Ureter (tissue), 1 donor: ENCODE measurements at regions not wholly inside any gene's neighbourhood (a gene's known extent, or its start where the extent isn't known, plus 50 kb on each side); places are given as distances from the start of the nearest gene placed in this dataset.
"Not testable (repeated sequence)": the region's sequence is repeated elsewhere in the genome, so short reads cannot be mapped to it uniquely, and the experiment has no call there.

Source experiments
- DNase-seq: peaks from one replicate; pipeline ENCODE4 v3.0.0-alpha.2; 2020; ENCODE audit warnings: low spot score
- donor health status: DM: yes; HTN: yes; CAD: no.

DNA sequence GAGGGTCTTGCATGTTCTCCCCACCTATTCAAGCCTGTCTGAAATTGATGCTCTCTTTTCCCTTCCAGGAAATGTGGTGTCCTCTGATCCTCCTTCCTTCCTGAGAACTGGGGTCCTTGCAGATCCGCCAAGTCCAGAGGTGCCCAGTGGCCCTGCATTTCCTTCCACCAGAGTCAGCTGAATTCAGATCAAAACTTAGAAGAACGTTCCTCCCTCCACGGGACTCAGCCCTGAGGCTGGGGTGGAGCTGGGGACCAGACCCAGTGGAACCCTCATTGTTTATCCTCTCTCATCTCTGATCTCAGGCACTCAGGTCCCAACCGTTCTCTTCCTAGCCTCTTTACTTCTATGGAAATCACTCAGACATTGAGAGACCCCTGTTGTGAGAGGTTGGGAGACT is 477.3 kb downstream of the TSHZ3 start:
- DNase-seq, result no peak

DNA sequence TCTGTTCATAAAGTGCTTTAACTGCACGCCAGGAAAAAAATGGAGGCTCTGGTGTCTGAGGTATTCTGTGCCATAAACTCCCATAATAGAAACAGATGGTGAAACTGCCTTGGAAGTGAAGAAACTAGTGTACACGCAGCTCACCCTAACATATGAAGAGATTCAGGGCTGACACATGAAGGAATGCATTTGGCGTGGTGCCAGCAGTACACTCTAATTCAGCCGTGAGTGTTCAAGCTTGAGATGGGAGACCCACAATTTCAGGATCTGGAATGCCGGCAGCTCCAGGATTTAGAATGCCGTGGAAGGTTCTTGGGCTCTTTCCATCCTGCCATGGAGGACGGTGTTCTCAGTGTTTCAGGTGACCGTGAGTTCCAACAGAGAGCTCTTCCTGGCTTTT is 478.4 kb downstream of the TSHZ3 start:
- DNase-seq, result no peak

DNA sequence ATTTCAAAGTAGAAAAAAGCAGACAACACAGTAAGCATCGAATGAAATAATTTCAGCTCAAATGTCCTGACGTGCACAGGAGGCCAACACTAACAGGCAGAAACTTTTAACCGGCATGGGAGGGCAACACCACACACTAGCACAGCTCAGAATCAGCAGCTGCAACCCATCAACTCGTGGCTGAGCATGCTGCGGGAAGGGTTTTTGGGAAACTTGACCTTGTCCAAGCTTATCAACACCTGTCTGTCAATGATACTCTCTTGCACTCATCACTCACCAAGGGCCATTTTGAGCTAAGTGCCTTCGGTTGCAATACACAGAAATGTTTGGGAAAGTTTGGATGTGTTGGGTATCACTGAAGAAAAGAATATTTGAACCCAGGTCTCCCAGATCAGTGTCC is 483.7 kb downstream of the TSHZ3 start:
- DNase-seq, result no peak

DNA sequence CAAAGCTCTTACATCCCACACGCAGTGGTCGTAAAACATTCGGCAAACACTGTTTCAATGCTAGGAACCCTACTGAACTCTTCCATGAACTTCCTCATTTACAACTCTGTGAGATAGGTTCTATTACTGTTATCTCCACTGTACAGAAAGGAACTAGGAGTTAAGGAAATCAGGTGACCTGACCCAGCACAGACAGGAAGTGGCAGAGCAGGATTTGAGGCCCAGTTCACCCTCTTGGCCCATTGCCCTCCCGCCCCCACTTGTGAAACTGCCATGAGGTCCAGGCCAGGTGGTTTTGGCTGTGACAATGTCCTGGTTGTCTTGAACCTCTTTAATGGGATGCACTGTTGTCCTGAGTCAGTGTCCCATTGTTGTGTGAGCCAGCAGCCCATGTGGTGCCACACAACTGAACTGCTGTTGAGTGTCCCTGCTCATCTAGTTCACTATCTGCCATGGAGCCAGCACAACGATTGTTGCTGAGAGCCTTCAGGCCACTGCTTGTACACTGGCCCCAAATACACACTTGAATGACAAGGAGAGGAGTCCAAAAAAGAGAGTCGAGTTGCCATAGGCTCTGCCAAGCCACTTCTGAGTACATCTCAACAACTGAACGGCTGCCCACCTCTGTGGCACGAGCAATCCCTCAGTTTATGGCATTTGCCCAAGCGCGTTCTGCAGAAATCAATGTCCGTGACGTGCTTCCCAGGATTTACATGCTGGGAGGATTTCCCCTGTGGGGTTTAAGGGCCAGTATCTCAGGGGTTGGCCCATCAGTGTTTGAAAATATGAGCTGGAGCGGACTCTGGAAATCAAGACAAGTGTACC is 484.6 kb downstream of the TSHZ3 start:
- no peak for DNase-seq

DNA sequence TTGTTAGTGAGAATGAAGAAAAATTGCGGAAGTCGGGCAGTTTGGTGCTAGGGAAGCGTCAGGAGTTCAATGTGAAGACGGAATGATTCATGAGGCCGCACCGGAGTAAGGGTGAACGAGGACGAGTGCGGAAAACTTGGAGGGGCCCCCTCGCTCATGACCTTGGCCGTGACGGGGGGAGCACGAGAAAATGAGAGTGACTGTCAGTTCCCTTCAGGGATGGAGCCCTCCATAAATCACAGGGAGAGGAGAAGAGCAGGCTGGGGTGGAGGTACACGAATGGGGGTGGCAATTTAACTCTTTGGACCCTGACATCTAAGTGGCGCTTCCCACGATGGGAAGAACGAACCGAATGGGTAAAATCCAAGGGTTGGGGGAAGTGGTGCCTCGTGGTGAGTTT is 486.4 kb downstream of the TSHZ3 start:
- no peak for DNase-seq

DNA sequence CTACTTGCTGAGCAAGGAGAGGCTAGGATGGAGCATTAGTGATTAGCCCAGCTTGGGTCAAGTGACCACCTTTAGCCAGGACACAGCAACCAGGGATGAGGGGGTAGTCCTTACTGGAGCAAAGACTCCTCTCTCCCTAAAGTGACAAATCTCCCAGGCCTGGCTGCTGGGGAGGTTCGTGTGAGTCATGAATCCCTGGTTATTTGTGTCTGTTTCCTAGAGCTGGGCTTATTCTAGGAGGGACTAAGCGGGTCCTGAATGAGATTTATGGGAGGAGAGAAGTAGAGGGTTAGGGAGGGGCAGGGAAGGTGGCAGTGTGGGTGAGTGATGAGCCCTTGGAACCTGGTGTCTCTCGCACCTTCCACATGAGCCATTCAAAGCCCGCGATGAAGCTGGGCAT is 487.3 kb downstream of the TSHZ3 start:
- DNase-seq, result no peak

DNA sequence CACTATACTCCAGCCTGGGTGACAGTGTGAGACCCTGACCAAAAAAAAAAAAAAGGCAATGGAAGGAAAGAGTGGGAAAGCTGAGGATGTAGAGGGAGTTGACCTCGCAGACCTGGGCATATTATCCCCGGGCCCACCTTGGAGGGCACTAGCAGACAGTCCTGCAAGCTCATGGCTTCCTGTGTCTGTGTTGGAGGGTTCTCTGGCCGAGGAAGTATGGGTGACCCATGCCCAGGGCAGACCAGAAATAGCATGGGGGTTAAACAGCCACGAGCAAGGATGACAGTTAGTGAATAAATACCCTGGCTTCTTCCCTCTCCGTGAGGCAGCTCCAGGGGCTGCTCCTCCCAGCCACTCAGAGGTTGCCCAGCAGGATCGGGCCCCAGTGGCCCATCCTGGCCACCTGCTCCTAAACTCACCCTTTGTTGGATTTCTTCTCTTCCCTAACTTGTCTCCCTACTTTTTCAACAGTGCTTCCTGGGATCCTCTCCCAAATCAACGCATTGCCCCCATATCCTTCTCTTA is 485.8 kb downstream of the ZNF536 start:
- no peak for DNase-seq

DNA sequence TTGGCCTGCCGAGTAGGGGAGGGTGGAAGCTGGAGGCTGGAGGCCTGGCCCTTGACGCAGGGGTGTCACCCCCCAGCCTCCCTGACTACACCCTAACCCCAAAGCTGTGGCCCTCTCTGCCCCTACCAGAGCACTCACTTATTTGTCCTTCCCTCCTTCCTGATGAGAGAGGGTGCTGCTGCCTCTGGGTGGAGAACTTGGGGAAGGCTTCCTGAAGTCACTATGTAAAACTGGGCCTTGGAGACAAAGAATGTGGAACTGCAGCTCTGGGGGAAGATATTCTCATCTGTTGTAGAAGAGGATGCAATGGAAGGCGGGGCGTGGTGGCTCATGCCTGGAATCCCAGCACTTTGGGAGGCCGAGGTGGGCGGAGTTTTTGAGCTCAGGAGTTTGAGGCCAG is 485.2 kb downstream of the ZNF536 start:
- DNase-seq, result no peak

DNA sequence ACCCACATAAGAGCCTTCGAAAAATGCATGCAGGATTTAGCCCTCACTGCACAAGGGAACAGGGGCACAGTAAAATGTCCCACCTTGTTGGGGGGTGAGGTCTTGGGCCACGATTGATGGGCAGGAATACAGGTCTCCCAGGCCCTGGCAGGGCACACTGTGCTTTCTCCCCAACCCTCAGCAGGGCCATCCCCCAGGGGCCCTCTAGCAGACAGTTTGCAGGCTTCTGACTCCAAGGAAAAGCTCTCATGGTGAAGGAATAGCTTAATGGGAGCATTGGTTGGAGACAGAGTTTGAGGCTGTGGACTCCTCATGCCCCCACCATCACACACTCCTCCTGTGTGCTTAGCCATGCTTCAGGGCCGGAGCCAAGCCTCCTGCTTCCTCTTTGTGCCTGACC is 484.6 kb downstream of the ZNF536 start:
- DNase-seq, result no peak

DNA sequence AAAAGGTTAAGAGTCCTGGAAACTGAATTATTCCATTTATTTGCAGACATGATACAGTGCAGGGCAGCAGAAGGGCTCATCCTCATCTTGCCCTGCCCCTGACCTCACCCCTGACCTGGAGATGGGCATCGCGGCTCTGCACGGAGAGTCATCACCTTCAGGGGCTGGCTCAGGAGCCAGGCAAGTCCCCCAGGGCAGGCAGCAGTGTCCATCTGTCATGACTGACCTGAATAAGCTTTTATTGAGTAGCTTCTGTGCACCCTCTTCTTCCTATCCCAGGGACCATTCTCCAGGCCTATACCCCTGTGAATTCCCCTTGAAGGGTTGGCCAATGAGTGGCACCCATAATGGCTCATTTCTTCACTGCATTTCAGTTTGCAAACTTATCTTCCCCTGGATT is 484.2 kb downstream of the ZNF536 start:
- DNase-seq, result no peak

DNA sequence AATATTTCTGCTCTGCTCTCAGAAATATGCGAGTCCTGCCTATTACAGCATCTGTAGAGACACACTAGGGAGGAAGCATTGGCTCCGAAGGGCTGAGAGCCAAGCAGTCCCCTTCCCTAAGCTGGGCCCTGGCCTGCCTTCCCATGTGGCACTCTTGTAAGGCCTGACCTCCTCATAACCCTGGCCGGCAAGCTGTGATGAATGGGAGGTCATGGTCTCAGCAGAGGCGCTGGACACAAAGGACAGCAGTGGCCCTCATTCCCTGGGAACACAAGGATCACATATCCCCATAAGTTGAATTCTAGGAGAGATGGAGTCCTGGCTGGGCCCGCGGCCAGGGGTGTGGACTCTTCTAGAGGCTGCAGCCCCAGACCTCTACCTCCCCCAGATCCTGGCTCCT is 483.3 kb downstream of the ZNF536 start:
- no peak for DNase-seq

DNA sequence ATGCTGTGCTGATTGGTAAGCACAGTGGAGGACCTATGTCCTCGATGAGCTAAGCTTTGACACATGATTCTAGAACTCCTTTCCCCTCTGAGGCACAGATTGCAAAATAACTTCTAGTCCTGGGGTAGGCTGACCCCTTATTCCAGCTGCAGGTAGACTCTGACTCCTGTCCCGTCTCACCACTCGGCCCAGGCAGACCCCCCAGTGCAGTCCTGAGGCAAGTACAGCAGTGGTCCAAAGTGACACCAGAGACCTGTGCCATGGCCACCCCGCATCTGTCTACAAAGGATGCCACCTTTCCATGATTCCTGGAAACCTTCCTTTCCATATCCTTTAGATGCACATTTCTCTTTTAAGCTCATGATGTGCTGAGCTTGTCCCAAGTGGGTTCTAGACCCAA is 482.5 kb downstream of the ZNF536 start:
- DNase-seq, result no peak

DNA sequence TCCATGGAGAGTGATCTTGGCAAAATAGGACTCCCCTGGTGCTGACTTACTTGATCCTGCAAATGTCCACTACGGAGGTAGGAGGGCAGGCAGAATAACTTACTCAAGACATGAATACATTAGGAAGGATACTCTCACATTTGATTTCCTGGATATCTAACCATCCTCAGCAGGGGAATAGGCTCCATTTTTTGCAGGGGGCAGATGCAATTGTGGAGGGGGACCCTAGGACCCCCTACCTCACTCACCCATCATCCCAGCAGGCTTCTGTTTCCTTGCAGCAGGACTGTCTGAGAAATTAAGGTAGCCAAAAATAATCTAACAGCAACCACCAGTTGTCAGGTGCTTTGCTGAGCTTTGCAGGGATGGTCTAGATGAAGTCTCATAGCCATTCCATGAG is 482.0 kb downstream of the ZNF536 start:
- no peak for DNase-seq

DNA sequence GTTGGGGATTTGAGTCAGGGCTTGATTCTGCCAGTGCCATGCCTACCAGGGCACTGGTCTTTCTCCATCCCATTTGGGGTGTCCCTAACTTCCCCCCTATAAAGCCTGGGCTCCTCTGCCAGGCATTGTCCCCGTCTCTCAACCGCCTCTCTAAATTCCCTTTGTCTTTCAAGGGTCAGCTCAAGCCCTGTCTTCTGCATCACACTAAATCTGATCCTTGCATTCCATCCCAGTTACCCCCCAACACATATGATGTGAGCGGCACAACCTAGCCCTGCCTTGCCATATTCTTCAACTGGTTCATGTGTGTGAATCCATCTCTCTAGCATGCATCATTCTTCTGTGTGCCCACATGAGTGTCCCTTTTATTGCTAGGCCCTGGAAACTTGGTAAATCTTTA is 480.9 kb downstream of the ZNF536 start:
- DNase-seq, result no peak

DNA sequence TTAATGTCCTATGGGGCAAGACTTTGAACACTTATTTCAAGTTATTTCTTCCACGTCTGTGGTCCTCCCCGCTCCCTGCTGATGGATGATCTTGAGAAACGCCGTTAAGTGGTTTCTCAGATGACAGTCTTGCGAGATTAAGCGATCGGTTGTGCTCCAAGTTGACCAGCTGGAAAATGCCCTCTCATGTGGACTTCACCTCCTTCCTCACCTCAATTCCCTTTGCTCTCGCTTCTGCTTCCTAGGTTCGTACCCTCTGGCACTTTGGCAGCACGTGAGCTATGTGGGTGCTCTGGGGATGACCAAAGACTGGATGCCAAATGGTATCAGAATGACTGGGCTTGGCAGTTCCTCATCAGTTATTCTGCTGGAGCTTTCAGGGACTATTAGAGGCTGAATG is 480.0 kb downstream of the ZNF536 start:
- no peak for DNase-seq

DNA sequence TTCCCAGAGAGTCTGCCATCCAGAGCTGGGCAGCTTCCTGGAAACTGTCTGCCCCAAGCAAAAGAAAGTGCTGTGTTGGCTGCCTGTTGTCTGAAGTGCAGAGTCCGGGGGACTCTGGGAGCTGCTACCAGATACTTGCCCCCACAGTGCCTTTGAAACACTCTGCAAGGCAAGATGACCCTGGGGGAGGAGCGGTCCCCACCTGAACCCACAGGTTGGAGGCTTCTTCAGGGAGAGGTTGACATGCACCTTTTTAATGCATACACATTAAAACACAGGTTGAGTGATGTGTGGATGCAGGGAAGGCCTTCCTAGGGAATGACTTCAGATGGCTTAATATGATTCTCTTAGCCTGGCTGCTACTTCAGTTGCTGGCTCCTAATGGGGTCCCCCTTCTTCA is 479.5 kb downstream of the ZNF536 start:
- no peak for DNase-seq

DNA sequence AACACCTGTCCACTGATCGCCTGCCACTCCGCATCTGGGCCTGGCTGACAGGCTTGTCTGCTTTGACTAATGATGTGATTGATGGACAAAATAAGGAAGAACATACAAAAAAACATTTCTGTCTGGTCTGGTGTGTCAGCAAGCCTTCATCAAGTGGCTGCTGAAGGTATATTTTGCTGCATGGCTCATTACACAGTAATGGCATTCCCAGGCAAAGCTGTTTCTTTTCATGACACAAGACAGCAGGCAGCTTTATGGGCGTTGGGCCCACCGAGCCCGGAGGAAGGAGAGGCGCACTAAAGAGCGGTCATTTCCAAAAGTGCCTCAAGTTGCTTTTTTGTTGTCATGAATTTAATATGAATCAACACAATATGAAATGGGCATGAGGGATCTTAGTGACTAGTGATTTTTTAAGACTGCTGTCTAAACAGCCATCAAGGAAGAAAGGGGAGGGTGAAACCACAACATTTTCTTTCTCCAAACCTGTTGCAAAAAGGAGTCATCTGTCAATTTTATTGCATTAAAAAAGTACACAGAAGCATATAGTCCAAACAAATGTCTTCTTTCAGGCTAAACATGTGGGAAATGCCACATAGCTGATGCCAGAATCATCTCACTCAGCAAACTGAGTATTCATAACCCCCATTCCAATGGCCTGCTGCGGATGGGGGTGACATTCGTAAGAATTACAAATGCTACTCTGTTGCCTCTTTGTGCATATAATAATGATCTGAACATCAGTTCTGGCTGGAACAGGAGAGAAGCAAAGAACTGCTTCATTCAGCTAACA is 476.6 kb downstream of the ZNF536 start:
- no peak for DNase-seq

DNA sequence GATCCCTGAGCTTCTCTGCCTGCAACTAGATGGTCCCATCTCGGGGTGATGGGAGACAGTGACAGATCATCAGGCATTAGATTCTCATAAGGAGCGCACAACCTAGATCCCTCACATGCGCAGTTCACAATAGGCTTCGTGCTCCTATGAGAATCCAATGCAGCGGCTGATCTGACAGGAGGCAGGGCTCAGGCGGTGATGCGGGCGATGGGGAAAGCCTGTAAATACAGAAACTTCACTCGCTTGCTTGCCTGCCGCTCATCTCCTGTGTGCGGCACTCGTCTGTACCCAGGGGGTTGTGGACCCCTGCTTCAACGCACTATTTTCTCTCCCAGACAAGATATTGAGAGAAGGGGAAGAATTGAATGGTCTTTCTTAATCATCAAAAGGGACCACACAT is 473.9 kb downstream of the ZNF536 start:
- no peak for DNase-seq

DNA sequence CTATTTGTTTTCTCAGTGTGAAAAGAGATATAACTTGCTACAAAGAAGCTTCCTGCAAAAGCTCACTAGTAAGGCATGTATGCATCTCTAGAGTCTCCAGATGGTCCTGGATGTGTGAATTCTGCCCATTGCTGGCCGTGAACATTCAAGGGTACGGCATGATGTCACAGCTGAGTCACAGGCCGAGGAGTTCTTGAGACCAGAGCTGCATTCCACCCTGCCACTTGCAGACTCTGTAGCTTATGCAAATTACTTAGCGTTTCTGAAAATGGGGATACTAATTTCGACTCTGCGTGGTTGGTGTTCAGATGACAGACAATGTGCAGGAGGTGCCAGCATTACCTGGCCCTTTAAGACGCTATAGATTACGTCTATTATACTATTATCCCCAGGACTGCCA is 470.7 kb downstream of the ZNF536 start:
- DNase-seq, result no peak

DNA sequence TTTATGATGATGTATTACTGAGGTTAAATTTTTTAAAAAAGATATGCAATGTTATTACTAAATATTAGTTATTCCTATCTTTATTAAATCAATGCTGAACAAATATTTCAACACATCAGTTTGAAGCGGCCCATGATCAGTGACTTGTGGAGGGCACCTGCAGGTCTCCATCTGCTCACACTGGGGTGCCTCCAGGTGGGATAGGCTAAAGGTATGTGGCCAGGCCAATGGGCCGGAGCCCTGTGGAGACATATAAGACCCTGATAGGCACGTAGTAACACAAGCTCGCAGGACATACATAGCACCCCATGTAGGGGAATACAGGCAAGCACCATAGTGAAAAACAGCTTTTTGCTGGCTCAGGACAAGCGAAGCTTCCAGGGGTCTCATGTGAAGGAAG is 469.8 kb downstream of the ZNF536 start:
- no peak for DNase-seq

DNA sequence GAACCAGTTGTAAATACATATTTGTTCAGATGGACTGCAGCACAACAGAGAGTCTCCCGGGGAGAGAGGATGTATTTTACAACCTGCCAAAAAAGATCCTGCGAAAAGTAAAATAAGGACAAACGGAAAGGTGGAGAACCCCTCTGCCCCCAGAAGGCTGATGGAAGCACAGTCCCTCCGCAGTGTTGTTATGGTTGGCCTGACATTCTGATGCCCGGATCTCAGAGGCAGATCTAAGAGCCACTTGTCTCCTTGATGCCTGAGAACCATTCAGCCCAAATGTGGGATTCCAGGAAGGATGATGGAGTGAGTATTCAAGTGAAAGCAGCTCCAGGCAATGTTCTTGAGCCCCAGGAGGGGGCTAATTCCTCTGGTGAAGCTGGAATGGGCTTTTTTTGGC is 458.7 kb downstream of the ZNF536 start:
- no peak for DNase-seq

DNA sequence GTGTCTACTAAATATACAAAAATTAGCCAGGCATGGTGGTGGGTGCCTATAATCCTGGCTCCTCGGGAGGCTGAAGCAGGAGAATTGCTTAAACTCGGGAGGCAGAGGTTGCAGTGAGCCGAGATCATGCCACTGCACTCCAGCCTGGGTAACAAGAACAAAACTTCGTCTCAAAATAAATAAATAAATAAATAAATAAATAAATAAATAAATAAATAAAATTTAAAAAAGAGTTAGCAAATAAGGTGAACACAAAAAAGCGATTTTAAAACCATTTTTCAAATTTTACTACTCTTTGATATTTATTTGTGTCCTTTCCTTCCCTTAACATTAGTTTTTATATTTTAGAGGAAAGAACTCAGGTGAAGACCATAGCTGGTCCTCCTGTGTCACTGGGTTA is 453.3 kb downstream of the ZNF536 start:
- not testable (repeated sequence) for DNase-seq

DNA sequence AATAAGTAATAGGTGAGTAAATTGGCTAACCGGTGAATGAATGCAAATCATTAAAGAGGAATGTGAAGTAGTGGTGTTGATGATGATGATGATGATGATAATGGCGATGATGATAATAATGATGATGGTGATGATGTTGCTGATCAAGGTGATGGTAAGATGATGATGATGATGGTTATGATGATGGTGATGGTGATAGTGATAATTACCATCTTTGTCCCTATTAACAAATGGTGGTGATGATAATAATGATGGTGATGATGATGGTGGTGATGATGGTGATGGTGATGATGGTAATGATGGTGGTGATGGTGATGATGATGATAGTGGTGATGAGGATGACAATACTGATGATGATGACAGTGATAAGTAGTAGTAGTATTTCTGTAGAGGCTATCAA is 452.6 kb downstream of the ZNF536 start:
- DNase-seq, result no peak
